ENCODE measurements at regions not wholly inside any gene's neighbourhood (a gene's known extent, or its start where the extent isn't known, plus 50 kb on each side); places are given as distances from the start of the nearest gene placed in this dataset.

DNA sequence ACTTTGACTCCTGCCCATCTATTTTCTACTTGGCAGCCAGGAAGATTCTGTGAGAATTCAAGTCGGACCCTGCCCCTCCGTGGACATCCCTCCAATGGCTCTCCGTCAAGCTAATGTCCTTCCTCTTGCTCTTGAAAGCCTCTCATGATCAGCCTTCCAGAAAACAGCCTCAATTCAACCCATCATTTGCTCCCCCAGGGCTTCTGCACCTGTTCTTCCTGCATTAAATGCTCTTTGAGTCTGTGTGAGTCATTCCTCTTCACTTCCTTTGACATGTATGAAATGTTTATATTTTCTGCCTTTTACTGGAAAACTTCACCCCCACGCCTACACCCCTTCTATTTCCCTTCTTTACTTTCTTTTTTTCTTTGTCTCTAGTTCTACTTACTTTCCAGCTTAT, 734.1 kb upstream of the ZP4 start (continued):
- TF ChIP-seq, protein P1, sequence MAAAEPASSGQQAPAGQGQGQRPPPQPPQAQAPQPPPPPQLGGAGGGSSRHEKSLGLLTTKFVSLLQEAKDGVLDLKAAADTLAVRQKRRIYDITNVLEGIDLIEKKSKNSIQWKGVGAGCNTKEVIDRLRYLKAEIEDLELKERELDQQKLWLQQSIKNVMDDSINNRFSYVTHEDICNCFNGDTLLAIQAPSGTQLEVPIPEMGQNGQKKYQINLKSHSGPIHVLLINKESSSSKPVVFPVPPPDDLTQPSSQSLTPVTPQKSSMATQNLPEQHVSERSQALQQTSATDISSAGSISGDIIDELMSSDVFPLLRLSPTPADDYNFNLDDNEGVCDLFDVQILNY (CRISPR knock-in tag; IDR thresholded peaks at IDR 0.05): no peak
- no peak for TF ChIP-seq TEAD4 (CRISPR knock-in tag; IDR thresholded peaks at IDR 0.05)

DNA sequence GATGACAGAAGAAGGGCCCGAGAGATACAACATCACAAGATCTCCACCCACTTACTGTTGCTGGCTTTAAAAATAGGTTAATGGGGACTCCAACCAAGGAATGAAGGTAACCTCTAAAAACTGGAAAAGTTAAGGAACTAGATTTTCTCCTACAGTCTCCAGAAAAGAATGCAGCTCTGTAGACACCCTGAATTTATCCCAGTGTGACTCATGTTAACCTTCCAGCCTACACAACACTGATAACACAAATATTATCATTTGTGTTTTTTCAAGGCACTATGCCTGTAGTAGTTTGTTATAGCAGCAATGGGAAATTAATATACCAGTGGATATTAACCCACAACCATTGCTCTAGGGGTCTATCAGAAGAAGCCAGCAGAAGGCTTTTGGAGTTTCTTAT, 730.7 kb upstream of the ZP4 start:
- no peaks in the 10 kb centered on the region for H3K4me1 Mint-ChIP-seq
- no peak overlapping the region for H3K27ac Mint-ChIP-seq
- no peaks in the 10 kb centered on the region for H3K27me3 Mint-ChIP-seq (ENCODE audit: low read depth)
- no peak for DNase-seq (ENCODE audit: low spot score)
- POLR2A ChIA-PET: no interaction called here
- TF ChIP-seq EMX1 (CRISPR knock-in tag; IDR thresholded peaks at IDR 0.05) (no peak), GABPB1 (CRISPR knock-in tag; IDR thresholded peaks at IDR 0.05) (no peak), MXD4 (CRISPR knock-in tag; IDR thresholded peaks at IDR 0.05; ENCODE audit: borderline replicate concordance) (no peak), JAZF1 (CRISPR knock-in tag; IDR thresholded peaks at IDR 0.05) (no peak), RORB (CRISPR knock-in tag; IDR thresholded peaks at IDR 0.05) (no peak), SOX15 (CRISPR knock-in tag; IDR thresholded peaks at IDR 0.05) (no peak), FOXP1 (CRISPR knock-in tag; IDR thresholded peaks at IDR 0.05; ENCODE audit: borderline replicate concordance) (no peak), NFE2L1 (CRISPR knock-in tag; IDR thresholded peaks at IDR 0.05) (no peak), ZNF232 (CRISPR knock-in tag; IDR thresholded peaks at IDR 0.05) (no peak), NR2C2 (CRISPR knock-in tag; IDR thresholded peaks at IDR 0.05) (no peak)
- TF ChIP-seq, protein P2, sequence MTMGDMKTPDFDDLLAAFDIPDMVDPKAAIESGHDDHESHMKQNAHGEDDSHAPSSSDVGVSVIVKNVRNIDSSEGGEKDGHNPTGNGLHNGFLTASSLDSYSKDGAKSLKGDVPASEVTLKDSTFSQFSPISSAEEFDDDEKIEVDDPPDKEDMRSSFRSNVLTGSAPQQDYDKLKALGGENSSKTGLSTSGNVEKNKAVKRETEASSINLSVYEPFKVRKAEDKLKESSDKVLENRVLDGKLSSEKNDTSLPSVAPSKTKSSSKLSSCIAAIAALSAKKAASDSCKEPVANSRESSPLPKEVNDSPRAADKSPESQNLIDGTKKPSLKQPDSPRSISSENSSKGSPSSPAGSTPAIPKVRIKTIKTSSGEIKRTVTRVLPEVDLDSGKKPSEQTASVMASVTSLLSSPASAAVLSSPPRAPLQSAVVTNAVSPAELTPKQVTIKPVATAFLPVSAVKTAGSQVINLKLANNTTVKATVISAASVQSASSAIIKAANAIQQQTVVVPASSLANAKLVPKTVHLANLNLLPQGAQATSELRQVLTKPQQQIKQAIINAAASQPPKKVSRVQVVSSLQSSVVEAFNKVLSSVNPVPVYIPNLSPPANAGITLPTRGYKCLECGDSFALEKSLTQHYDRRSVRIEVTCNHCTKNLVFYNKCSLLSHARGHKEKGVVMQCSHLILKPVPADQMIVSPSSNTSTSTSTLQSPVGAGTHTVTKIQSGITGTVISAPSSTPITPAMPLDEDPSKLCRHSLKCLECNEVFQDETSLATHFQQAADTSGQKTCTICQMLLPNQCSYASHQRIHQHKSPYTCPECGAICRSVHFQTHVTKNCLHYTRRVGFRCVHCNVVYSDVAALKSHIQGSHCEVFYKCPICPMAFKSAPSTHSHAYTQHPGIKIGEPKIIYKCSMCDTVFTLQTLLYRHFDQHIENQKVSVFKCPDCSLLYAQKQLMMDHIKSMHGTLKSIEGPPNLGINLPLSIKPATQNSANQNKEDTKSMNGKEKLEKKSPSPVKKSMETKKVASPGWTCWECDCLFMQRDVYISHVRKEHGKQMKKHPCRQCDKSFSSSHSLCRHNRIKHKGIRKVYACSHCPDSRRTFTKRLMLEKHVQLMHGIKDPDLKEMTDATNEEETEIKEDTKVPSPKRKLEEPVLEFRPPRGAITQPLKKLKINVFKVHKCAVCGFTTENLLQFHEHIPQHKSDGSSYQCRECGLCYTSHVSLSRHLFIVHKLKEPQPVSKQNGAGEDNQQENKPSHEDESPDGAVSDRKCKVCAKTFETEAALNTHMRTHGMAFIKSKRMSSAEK (CRISPR knock-in tag; IDR thresholded peaks at IDR 0.05; ENCODE audit: borderline replicate concordance): no peak
- TF ChIP-seq, protein P3, sequence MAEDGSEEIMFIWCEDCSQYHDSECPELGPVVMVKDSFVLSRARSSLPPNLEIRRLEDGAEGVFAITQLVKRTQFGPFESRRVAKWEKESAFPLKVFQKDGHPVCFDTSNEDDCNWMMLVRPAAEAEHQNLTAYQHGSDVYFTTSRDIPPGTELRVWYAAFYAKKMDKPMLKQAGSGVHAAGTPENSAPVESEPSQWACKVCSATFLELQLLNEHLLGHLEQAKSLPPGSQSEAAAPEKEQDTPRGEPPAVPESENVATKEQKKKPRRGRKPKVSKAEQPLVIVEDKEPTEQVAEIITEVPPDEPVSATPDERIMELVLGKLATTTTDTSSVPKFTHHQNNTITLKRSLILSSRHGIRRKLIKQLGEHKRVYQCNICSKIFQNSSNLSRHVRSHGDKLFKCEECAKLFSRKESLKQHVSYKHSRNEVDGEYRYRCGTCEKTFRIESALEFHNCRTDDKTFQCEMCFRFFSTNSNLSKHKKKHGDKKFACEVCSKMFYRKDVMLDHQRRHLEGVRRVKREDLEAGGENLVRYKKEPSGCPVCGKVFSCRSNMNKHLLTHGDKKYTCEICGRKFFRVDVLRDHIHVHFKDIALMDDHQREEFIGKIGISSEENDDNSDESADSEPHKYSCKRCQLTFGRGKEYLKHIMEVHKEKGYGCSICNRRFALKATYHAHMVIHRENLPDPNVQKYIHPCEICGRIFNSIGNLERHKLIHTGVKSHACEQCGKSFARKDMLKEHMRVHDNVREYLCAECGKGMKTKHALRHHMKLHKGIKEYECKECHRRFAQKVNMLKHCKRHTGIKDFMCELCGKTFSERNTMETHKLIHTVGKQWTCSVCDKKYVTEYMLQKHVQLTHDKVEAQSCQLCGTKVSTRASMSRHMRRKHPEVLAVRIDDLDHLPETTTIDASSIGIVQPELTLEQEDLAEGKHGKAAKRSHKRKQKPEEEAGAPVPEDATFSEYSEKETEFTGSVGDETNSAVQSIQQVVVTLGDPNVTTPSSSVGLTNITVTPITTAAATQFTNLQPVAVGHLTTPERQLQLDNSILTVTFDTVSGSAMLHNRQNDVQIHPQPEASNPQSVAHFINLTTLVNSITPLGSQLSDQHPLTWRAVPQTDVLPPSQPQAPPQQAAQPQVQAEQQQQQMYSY (CRISPR knock-in tag; IDR thresholded peaks at IDR 0.05): no peak
- TF ChIP-seq, protein P4, sequence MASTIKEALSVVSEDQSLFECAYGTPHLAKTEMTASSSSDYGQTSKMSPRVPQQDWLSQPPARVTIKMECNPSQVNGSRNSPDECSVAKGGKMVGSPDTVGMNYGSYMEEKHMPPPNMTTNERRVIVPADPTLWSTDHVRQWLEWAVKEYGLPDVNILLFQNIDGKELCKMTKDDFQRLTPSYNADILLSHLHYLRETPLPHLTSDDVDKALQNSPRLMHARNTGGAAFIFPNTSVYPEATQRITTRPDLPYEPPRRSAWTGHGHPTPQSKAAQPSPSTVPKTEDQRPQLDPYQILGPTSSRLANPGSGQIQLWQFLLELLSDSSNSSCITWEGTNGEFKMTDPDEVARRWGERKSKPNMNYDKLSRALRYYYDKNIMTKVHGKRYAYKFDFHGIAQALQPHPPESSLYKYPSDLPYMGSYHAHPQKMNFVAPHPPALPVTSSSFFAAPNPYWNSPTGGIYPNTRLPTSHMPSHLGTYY (CRISPR knock-in tag; IDR thresholded peaks at IDR 0.05): no peak
- TF ChIP-seq, protein P5, sequence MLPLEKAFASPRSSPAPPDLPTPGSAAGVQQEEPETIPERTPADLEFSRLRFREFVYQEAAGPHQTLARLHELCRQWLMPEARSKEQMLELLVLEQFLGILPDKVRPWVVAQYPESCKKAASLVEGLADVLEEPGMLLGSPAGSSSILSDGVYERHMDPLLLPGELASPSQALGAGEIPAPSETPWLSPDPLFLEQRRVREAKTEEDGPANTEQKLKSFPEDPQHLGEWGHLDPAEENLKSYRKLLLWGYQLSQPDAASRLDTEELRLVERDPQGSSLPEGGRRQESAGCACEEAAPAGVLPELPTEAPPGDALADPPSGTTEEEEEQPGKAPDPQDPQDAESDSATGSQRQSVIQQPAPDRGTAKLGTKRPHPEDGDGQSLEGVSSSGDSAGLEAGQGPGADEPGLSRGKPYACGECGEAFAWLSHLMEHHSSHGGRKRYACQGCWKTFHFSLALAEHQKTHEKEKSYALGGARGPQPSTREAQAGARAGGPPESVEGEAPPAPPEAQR (CRISPR knock-in tag; IDR thresholded peaks at IDR 0.05): no peak
- no peak for ATAC-seq
- no peaks in the 10 kb centered on the region for H3K36me3 Mint-ChIP-seq
- CTCF ChIA-PET: no interaction called here
- no peak overlapping the region for H3K4me3 Mint-ChIP-seq
- H3K9me3 Mint-ChIP-seq: no peaks in the 10 kb centered on the region
